ENCODE measurements at regions not wholly inside any gene's neighbourhood (a gene's known extent, or its start where the extent isn't known, plus 50 kb on each side); places are given as distances from the start of the nearest gene placed in this dataset.

GRCh38 chr15:36160351-36160750, 419.1 kb upstream of the CDIN1 start:
- TF ChIP-seq, protein P1, sequence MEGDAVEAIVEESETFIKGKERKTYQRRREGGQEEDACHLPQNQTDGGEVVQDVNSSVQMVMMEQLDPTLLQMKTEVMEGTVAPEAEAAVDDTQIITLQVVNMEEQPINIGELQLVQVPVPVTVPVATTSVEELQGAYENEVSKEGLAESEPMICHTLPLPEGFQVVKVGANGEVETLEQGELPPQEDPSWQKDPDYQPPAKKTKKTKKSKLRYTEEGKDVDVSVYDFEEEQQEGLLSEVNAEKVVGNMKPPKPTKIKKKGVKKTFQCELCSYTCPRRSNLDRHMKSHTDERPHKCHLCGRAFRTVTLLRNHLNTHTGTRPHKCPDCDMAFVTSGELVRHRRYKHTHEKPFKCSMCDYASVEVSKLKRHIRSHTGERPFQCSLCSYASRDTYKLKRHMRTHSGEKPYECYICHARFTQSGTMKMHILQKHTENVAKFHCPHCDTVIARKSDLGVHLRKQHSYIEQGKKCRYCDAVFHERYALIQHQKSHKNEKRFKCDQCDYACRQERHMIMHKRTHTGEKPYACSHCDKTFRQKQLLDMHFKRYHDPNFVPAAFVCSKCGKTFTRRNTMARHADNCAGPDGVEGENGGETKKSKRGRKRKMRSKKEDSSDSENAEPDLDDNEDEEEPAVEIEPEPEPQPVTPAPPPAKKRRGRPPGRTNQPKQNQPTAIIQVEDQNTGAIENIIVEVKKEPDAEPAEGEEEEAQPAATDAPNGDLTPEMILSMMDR (IDR thresholded peaks at IDR 0.05), result no peak
- TF ChIP-seq POLR2AphosphoS5 (IDR thresholded peaks at IDR 0.05), result no peak

All from prostate gland (tissue), 2 donors.